Fibroblast of pulmonary artery (primary cell): ENCODE measurements at regions not wholly inside any gene's neighbourhood (a gene's known extent, or its start where the extent isn't known, plus 50 kb on each side); places are given as distances from the start of the nearest gene placed in this dataset.
"Not testable (repeated sequence)": the region's sequence is repeated elsewhere in the genome, so short reads cannot be mapped to it uniquely, and the experiment has no call there.

Experiments used
- DNase-seq: peaks from one replicate; pipeline ENCODE4 v3.0.0-alpha.2; 2010; ENCODE audit warnings: low read depth
- H3K4me3 ChIP-seq: replicated peaks from 2 replicates; pipeline ENCODE4 v1.5.1; 2011; ENCODE audit warnings: low read depth, mild to moderate bottlenecking, control low read depth, low read length, moderate library complexity
- TF ChIP-seq, protein P1 (sequence below): IDR thresholded peaks from 2 replicates; pipeline ENCODE4 v1.5.1; 2011; ENCODE audit warnings: mild to moderate bottlenecking, control low read depth, low read length, inconsistent platforms; ENCODE audit errors: missing control alignments

DNA sequence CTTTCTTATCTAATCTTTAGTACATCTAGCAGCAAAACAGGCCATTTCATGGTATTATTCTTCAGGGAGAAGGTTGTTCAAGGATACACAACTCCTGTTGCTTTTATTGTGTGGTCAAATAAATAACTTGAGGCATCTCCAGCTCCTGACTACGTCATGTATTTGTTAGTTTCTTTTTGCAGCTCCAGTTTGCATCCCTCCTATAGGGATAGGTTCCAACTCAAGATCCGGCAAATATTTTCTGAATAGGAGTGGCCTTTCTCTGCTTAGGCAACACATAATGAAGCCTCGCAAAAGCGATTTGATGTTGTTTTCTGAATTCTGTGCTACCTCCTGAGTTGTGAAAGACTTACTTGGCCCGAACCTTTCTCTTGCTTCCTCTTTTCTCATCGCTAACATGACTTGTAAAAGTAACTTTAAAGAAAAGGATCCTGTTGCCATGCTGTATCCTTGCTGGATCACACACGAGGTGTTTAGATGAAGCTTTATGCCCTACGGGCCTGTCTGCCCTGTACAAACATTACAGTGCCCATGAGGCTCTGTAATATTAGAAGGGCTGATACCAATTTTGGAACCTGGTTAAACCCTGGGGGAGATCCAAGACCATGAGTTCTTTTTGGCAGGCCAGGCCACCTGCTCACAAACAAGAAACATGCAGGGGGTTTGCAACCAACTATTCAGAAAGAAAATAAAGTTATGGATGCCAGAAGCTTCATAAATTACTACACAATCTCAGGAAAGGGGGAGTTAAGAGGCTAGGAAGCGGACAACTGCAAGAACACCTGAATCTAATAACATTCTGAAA lies 149.8 kb upstream of the FGF10 start:
- no peak overlapping the region for H3K4me3 ChIP-seq
- DNase-seq: no peak
- TF ChIP-seq, protein P1, sequence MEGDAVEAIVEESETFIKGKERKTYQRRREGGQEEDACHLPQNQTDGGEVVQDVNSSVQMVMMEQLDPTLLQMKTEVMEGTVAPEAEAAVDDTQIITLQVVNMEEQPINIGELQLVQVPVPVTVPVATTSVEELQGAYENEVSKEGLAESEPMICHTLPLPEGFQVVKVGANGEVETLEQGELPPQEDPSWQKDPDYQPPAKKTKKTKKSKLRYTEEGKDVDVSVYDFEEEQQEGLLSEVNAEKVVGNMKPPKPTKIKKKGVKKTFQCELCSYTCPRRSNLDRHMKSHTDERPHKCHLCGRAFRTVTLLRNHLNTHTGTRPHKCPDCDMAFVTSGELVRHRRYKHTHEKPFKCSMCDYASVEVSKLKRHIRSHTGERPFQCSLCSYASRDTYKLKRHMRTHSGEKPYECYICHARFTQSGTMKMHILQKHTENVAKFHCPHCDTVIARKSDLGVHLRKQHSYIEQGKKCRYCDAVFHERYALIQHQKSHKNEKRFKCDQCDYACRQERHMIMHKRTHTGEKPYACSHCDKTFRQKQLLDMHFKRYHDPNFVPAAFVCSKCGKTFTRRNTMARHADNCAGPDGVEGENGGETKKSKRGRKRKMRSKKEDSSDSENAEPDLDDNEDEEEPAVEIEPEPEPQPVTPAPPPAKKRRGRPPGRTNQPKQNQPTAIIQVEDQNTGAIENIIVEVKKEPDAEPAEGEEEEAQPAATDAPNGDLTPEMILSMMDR: no peak

DNA sequence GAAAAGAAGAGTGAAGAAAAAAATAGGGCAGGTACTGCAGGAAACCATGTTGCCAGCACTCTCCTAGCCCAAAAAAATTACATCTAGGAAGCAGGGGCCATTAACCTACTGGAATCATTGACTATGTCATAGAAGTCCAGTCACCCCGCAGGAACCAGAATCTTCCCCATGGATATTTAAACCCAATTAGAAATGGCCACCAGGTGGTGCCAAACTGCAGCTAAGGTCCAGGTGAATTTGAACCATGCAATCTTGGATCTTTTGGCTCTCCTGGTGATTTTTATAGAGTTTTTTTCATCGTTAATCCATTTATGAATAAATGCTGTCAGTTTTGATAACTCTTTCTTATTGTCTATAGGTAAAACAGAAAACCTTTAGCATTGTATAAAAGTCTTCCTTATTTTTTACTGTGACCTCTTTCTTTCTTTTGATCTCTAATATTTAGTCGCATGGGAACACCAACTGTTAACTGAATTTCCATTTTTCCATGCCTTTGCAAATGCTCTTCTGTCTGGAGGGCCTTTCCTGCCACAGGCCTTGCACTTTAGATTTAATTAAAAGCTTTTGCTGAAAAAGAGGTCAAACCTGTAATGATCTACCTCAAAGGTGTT lies 147.5 kb upstream of the FGF10 start:
- TF ChIP-seq, protein P1: peak; percentile 52
- no peak overlapping the region for H3K4me3 ChIP-seq
- DNase-seq: peak; percentile 24

GRCh38 chr5:44535621-44536020 lies 146.4 kb upstream of the FGF10 start:
- no peak overlapping the region for H3K4me3 ChIP-seq
- TF ChIP-seq, protein P1: no peak
- DNase-seq: no peak

DNA sequence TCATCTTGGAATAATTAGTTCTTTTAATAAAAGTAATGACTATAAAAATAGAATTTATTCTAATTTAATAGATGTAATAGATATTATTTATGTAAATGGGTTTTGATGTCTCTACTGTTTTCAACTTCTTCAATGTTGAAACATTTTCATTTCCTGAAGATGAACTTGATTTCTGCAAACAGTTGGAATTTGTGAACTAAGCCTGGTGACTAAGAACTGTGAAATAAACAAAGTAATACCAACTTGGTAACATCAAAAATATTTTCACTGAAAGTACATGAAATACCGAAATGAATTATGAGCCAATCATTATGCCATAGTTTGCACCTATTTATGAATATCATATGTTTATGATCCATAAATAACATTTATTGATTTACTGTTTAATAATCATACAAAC lies 143.8 kb upstream of the FGF10 start:
- H3K4me3 ChIP-seq: no peak overlapping the region
- DNase-seq: no peak
- TF ChIP-seq, protein P1: no peak

- not testable (repeated sequence) for DNase-seq, H3K4me3 ChIP-seq
These were observed 142.5 kb upstream of the FGF10 start for GRCh38 chr5:44531756-44532155.

DNA sequence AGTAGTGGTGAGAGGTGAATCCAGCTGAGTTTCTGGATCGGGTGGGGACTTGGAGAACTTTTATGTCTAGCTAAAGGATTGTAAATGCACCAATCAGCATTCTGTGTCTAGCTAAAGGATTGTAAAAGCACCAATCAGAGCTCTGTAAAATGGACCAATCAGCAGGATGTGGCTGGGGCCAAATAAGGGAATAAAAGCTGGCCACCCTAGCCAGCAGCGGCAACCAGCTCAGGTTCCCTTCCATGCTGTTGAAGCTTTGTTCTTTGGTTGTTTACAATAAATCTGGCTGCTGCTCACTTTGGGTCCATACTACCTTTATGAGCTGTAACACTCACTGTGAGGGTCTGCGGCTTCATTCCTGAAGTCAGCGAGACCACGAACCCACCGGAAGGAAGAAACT lies 141.6 kb upstream of the FGF10 start:
- not testable (repeated sequence) for H3K4me3 ChIP-seq

DNA sequence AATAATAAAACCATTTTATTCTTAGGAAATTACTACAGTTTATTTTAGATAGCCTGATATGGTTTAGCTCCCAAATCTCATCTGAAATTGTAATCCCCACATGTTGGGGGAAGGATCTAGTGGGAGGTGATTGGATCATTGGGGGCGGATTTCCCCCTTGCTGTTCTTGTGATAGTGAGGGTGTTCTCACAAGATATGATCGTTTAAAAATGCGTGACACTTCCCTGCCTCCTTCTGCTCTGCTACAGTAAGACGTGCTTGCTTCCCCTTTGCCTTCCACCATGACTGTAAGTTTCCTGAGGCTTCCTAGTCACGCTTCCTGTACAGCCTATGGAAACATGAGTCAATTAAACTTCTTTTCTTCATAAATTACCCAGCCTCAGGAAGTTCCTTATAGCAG lies 122.4 kb upstream of the FGF10 start:
- DNase-seq: no peak
- H3K4me3 ChIP-seq: no peak overlapping the region
- TF ChIP-seq, protein P1: no peak

More for the DNA sequence above, 141.6 kb upstream of the FGF10 start:
- DNase-seq: not testable (repeated sequence)

DNA sequence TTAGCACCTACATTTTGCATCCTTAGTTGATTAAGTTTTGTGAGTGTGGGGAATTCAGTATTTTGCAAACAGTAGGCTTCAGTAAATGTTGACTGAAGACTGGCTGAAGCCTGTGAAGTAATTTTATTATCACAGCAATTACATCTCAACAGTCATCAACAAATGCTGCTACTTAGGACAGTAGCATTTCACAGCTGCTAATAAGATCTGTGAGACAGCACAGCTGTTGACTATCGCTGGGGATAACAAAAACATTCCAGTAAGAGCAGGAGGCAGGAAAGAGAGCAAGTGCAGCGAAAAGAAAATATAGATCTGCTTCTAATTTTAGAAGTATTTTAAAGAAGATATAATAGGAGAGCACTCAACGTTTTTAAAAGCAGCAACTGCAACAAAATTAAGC lies 117.3 kb upstream of the FGF10 start:
- no peak for DNase-seq
- no peak overlapping the region for H3K4me3 ChIP-seq
- TF ChIP-seq, protein P1: no peak
